MM.1S (cell line): ENCODE measurements at regions not wholly inside any gene's neighbourhood (a gene's known extent, or its start where the extent isn't known, plus 50 kb on each side); places are given as distances from the start of the nearest gene placed in this dataset.

Experiments used
- EZH2 ChIP-seq: fragments of 300-600 bp; sonication (generic); optimal IDR thresholded peaks from 2 replicates; pipeline ENCODE3; 2017; ENCODE audit warnings: low read depth, mild to moderate bottlenecking, antibody characterized with exemption, low read length, mixed read lengths
- EZH2phosphoT487 ChIP-seq: fragments of 300-600 bp; sonication (generic); IDR thresholded peaks from 2 replicates; pipeline ENCODE4 v1.6.1; 2018; ENCODE audit warnings: antibody characterized with exemption, low read length
- TF ChIP-seq, protein P1 (sequence below): fragments of 300-600 bp; sonication (generic); IDR thresholded peaks from 2 replicates; pipeline ENCODE4 v1.5.1; 2016; ENCODE audit warnings: antibody characterized with exemption, low read length, mixed read lengths

DNA sequence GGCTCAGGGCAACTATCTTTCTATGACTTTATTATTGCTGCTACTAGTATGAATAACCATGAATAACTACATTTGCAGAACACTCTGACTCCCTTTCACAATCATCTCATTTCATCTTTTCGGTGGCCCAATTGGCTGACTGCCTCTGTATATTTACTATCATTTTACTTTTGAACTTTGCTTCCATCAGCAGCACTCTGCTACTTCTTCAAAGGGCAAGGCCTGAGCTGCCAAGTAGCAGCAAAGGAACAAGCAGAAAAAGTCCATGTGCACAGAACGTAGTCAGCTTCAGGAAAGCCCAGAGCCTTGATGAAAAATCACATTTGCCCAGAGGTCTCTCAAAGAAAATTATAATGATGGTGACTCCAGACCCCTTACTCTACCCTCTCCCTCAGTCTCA, 214.5 kb upstream of the PUM3 start:
- TF ChIP-seq EZH2 (no peak), EZH2phosphoT487 (no peak)
- TF ChIP-seq, protein P1, sequence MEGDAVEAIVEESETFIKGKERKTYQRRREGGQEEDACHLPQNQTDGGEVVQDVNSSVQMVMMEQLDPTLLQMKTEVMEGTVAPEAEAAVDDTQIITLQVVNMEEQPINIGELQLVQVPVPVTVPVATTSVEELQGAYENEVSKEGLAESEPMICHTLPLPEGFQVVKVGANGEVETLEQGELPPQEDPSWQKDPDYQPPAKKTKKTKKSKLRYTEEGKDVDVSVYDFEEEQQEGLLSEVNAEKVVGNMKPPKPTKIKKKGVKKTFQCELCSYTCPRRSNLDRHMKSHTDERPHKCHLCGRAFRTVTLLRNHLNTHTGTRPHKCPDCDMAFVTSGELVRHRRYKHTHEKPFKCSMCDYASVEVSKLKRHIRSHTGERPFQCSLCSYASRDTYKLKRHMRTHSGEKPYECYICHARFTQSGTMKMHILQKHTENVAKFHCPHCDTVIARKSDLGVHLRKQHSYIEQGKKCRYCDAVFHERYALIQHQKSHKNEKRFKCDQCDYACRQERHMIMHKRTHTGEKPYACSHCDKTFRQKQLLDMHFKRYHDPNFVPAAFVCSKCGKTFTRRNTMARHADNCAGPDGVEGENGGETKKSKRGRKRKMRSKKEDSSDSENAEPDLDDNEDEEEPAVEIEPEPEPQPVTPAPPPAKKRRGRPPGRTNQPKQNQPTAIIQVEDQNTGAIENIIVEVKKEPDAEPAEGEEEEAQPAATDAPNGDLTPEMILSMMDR: no peak
